Sigmoid colon (tissue), 4 donors: ENCODE measurements at regions not wholly inside any gene's neighbourhood (a gene's known extent, or its start where the extent isn't known, plus 50 kb on each side); places are given as distances from the start of the nearest gene placed in this dataset.

Experiments
- EP300 ChIP-seq, 4 donors: sonication (generic); formaldehyde crosslinking; IDR thresholded peaks; one replicate each; pipeline ENCODE4 v1.6.1; 2017; ENCODE audit warnings: antibody characterized with exemption in 4 of 4
- POLR2A ChIP-seq, 2 donors: fragments of 450-650 bp; IDR thresholded peaks; one replicate each; pipeline ENCODE4 v1.6.1; 2016; ENCODE audit warnings: antibody characterized with exemption in 2 of 2, mild to moderate bottlenecking in 2 of 2, moderate library complexity in 2 of 2
- POLR2AphosphoS5 ChIP-seq, 4 donors: sonication (generic); formaldehyde crosslinking; IDR thresholded peaks; one replicate each; pipeline ENCODE4 v1.6.1; 2017; ENCODE audit warnings: antibody characterized with exemption in 4 of 4
- TF ChIP-seq, protein P1 (sequence below), 4 experiments: fragments of 450-650 bp in 3 of 4; fragments of 200-600 bp in 1 of 4; IDR thresholded peaks; one replicate each; pipeline ENCODE4 v1.5.1; 2016 to 2019; ENCODE audit warnings: antibody characterized with exemption in 4 of 4, mild to moderate bottlenecking in 3 of 4, moderate library complexity in 2 of 4

DNA sequence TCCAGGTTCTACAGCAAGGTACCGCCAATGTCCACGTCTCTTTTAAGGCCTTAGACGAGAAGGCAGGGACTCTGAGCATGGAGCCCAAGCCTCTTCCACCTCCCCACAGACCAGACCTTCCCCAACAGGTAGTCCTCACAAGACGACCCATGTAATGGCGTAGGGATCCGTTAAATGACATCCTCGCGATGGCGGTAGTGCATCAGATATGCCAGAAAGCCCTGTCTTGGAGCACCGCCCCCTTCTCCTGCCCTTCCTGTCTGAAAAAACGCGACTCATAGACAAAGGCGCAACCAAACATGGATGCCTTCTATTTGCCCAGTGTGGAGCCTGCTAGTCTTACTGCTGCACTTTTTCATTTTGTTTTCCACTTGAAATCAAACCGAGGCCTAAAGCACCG is 185.4 kb downstream of the OR13H1 start:
- TF ChIP-seq, protein P1, sequence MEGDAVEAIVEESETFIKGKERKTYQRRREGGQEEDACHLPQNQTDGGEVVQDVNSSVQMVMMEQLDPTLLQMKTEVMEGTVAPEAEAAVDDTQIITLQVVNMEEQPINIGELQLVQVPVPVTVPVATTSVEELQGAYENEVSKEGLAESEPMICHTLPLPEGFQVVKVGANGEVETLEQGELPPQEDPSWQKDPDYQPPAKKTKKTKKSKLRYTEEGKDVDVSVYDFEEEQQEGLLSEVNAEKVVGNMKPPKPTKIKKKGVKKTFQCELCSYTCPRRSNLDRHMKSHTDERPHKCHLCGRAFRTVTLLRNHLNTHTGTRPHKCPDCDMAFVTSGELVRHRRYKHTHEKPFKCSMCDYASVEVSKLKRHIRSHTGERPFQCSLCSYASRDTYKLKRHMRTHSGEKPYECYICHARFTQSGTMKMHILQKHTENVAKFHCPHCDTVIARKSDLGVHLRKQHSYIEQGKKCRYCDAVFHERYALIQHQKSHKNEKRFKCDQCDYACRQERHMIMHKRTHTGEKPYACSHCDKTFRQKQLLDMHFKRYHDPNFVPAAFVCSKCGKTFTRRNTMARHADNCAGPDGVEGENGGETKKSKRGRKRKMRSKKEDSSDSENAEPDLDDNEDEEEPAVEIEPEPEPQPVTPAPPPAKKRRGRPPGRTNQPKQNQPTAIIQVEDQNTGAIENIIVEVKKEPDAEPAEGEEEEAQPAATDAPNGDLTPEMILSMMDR (IDR thresholded peaks at IDR 0.05): no peak
- TF ChIP-seq POLR2A (IDR thresholded peaks at IDR 0.05): no peak
- peak in 1 of 4 donors; percentile 42 for TF ChIP-seq POLR2AphosphoS5 (IDR thresholded peaks at IDR 0.05)
- no peak for TF ChIP-seq EP300 (IDR thresholded peaks at IDR 0.05)
